Type B pancreatic cell (in vitro differentiated cells): ENCODE measurements at regions not wholly inside any gene's neighbourhood (a gene's known extent, or its start where the extent isn't known, plus 50 kb on each side); places are given as distances from the start of the nearest gene placed in this dataset.

Experiments
- DNase-seq: peaks from one replicate; pipeline ENCODE4 v3.0.0; 2021; ENCODE audit warnings: mixed read lengths; ENCODE audit not compliant: unreplicated experiment; ENCODE audit errors: extremely low spot score
- H3K27ac Mint-ChIP-seq: 2 replicates; pipeline ENCODE4 v1.8.0; 2021; ENCODE audit warnings: mild to moderate bottlenecking, mixed read lengths
- H3K27me3 Mint-ChIP-seq: 2 replicates; pipeline ENCODE4 v1.8.0; 2021; ENCODE audit warnings: mixed read lengths
- H3K36me3 Mint-ChIP-seq: 2 replicates; pipeline ENCODE4 v1.8.0; 2021; ENCODE audit warnings: mixed read lengths
- H3K4me1 Mint-ChIP-seq: one replicate; pipeline ENCODE4 v1.8.0; 2021; ENCODE audit warnings: mixed read lengths; ENCODE audit not compliant: unreplicated experiment
- H3K4me3 Mint-ChIP-seq: 2 replicates; pipeline ENCODE4 v1.8.0; 2021; ENCODE audit warnings: mild to moderate bottlenecking, mixed read lengths
- H3K9me3 Mint-ChIP-seq: 2 replicates; pipeline ENCODE4 v1.8.0; 2021; ENCODE audit warnings: mixed read lengths
- CTCF ChIP-seq: fragments of 200-600 bp; sonication (generic); conservative IDR thresholded peaks from 2 replicates; pipeline ENCODE4 v1.5.0; 2021; ENCODE audit warnings: antibody characterized with exemption, mild to moderate bottlenecking

- no peaks in the 10 kb centered on the region for H3K4me1 Mint-ChIP-seq
- no peaks in the 10 kb centered on the region for H3K36me3 Mint-ChIP-seq
- H3K27ac Mint-ChIP-seq: no peak overlapping the region
- peaks cover 10% of the 10 kb centered on the region for H3K9me3 Mint-ChIP-seq
- no peak for DNase-seq
- TF ChIP-seq CTCF: no peak
- H3K4me3 Mint-ChIP-seq: no peak overlapping the region
- peaks cover 49% of the 10 kb centered on the region for H3K27me3 Mint-ChIP-seq
These were observed 226.7 kb upstream of the POU3F1 start for GRCh38 chr1:38273196-38273804.

GRCh38 chr1:38272515-38272914 is 225.9 kb upstream of the POU3F1 start:
- H3K27me3 Mint-ChIP-seq: peaks cover 53% of the 10 kb centered on the region
- no peak overlapping the region for H3K27ac Mint-ChIP-seq
- no peak for TF ChIP-seq CTCF
- no peak for DNase-seq
- no peaks in the 10 kb centered on the region for H3K36me3 Mint-ChIP-seq
- H3K9me3 Mint-ChIP-seq: peaks cover 4% of the 10 kb centered on the region
- no peaks in the 10 kb centered on the region for H3K4me1 Mint-ChIP-seq
- no peak overlapping the region for H3K4me3 Mint-ChIP-seq

GRCh38 chr1:38270849-38271633 is 224.4 kb upstream of the POU3F1 start:
- TF ChIP-seq CTCF: no peak
- Mint-ChIP-seq H3K27me3 (peaks cover 66% of the 10 kb centered on the region), H3K9me3 (no peaks in the 10 kb centered on the region), H3K36me3 (no peaks in the 10 kb centered on the region), H3K4me1 (no peaks in the 10 kb centered on the region), H3K27ac (no peak overlapping the region), H3K4me3 (no peak overlapping the region)
- DNase-seq: no peak

GRCh38 chr1:38269923-38270848 is 223.6 kb upstream of the POU3F1 start:
- no peak overlapping the region for H3K4me3 Mint-ChIP-seq
- peaks cover 72% of the 10 kb centered on the region for H3K27me3 Mint-ChIP-seq
- DNase-seq: no peak
- H3K9me3 Mint-ChIP-seq: no peaks in the 10 kb centered on the region
- H3K27ac Mint-ChIP-seq: no peak overlapping the region
- no peak for TF ChIP-seq CTCF
- no peaks in the 10 kb centered on the region for H3K4me1 Mint-ChIP-seq
- no peaks in the 10 kb centered on the region for H3K36me3 Mint-ChIP-seq

- TF ChIP-seq CTCF: no peak
- H3K4me3 Mint-ChIP-seq: no peak overlapping the region
These were observed 221.6 kb upstream of the POU3F1 start for GRCh38 chr1:38268226-38268625.

More at GRCh38 chr1:38268226-38268625, 221.6 kb upstream of the POU3F1 start:
- Mint-ChIP-seq H3K27me3 (peaks cover 69% of the 10 kb centered on the region), H3K4me1 (no peaks in the 10 kb centered on the region), H3K36me3 (no peaks in the 10 kb centered on the region), H3K9me3 (no peaks in the 10 kb centered on the region), H3K27ac (no peak overlapping the region)
- DNase-seq: no peak
